ENCODE measurements at regions not wholly inside any gene's neighbourhood (a gene's known extent, or its start where the extent isn't known, plus 50 kb on each side); places are given as distances from the start of the nearest gene placed in this dataset.

DNA sequence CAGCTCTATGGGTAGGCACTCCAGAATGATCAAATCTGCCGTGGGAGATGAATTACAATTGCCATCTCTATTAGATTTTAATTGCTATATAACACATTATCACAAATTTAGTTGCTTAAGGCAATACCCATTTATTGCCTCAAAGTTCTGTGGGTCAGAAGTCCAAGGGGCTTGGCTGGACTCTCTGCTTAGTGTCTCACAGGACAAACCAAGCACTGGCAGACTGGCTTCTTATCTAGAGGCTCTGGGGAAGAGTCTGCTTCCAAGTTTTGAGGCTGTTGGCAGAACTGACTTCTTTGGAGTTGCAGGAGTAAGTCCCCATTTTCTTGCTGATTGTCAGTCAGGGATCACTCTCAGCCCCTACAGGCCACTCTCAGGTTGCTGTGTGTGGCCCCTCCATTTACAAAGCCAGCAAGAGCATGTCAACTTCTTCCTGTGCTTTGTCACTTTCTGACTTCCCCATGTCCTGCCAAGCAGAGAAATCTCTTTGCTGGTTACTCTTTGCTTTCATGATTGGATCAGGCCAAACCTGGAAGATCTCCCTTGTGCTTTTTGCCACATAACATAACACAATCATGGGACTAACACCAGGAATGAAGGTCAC, 93.5 kb upstream of the PRICKLE2 start:
- no peak for DNase-seq (ENCODE audit: low read depth in 2 of 3, low spot score in 1 of 3)

DNA sequence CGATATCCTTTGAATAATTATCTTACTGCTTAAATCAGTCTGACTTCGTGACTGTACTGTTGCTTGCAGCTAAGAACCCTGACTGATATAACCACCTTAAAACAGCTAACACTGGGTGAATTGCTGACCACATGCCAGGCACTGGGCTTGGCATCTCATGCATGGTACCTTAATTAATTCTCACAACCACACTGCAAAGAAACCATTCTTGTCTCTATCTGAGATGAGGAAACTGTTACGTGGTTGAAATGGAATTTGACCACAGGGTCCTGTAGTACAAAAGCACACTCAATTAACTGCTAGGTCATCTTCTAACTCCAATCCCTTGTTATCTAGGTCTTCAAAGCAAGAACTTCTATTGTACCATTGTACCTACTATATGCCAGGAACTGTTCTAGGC, 92.7 kb upstream of the PRICKLE2 start:
- no peak for DNase-seq (ENCODE audit: low read depth in 2 of 3, low spot score in 1 of 3)

GRCh38 chr3:64316971-64317370, 91.7 kb upstream of the PRICKLE2 start:
- DNase-seq (ENCODE audit: low read depth in 2 of 3, low spot score in 1 of 3): no peak

DNA sequence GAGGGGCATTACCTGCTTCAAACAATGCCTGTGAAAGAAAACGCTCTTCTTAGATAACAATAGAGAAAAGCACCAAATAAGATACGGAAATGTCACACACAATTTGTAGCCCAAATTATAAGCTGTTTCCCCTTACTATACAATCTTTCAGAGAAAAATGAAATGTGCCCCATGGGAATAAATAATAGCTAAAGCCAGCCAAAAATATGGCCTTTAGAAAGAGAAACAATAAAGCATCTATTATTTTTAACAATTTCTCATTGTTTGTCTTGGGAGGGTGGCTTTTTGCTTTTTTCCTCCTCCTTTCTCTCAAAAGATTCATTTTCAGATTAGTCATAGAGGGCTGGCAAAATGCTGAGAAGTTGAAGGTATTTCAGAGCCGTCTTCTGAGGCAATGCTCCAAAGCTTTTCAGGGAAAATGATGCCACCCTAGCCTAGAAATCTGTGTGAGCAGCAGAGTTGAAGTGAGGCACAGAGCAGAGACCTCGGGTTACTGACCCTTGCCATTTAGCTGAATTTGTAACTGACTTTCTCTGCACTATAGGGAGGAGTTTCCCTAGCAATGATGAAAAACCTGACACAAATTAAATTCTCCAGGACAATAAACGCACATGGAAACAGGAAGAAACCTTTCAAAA, 86.3 kb upstream of the PRICKLE2 start:
- DNase-seq (ENCODE audit: low read depth in 2 of 3, low spot score in 1 of 3): no peak

GRCh38 chr3:64308931-64309330, 83.7 kb upstream of the PRICKLE2 start:
- DNase-seq (ENCODE audit: low read depth in 2 of 3, low spot score in 1 of 3): no peak

- DNase-seq (ENCODE audit: low read depth in 2 of 3, low spot score in 1 of 3): no peak
These were observed 81.5 kb upstream of the PRICKLE2 start for GRCh38 chr3:64306745-64307144.

DNA sequence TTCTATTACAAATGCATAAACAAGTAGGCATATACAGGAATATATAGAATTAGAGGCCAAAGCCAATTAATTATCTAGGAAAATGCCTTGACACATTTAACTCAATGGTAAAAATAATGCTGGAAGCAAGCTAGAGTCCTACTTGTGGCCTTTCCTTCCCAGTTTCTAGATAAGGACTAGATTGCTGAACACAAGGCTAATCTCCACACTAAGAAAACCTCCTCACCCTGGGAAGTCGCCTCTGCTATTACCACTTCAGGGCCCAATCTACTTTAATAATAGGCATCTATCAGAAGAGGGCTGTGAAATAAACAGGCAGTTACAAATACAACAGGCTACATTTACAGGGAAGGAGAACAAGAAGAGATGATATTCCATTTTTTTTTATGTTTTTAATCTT, 80.5 kb upstream of the PRICKLE2 start:
- DNase-seq (ENCODE audit: low read depth in 2 of 3, low spot score in 1 of 3): no peak

- no peak for DNase-seq (ENCODE audit: low read depth in 2 of 3, low spot score in 1 of 3)
These were observed 79.7 kb upstream of the PRICKLE2 start for GRCh38 chr3:64304828-64305410.

DNA sequence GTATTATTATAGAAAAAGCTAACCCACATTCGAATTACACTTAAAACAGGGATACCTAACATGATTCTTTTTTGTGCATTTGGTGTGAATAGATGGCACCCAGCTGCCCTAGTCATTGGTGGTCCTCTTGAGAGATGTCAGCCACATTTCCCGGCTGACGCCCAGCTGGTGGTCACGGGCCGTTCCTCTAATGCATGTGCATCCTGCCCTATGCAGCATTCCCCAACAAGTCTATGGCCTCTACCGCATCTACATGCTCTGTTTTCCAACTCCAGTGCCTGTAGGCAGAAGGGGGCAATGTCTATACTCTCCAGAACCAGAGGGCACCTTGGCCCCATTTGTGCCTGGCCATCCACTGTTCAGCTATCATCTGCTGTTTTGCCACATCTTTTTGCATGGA, 78.6 kb upstream of the PRICKLE2 start:
- no peak for DNase-seq (ENCODE audit: low read depth in 2 of 3, low spot score in 1 of 3)

- no peak for DNase-seq (ENCODE audit: low read depth in 2 of 3, low spot score in 1 of 3)
These were observed 78.1 kb upstream of the PRICKLE2 start for GRCh38 chr3:64303401-64303800.

DNA sequence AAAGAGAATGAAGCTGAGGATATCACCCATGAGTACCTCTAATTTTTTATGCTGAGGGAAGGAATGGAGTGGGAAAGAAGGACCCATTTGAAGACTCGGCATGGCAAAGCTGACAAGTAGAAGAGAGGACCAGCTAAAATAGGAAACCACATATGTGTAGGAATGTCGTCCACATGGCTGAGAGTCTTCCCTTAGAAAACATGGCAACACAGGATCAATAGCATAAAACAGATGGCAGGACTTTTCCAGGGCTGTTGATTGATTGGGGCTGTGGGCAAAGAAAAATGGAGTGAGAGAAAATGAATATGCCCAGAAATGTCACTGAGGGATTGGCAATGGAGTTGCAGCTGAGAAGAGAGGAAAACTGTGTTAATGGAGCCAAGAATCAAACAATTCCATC, 76.2 kb upstream of the PRICKLE2 start:
- DNase-seq (ENCODE audit: low read depth in 2 of 3, low spot score in 1 of 3): no peak

- no peak for DNase-seq (ENCODE audit: low read depth in 2 of 3, low spot score in 1 of 3)
These were observed 75.6 kb upstream of the PRICKLE2 start for GRCh38 chr3:64300790-64301423.

DNA sequence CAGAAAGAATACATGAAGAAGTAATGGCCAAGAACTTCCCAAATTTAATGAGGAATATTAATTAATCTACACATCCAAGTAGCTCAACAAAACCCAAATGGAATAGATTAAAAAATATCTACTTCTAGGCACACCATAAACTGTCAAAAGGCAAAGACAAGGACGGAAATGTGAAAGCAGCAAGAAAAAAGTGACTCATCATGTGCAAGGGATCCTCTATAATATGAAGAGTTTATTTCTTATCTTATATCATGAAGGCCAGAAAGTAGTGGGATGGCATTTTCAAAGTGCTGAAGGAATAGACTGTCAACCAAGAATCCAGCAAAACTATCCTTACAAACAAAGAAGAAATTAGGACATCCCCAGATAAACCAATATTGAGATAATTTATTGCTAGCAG, 73.9 kb upstream of the PRICKLE2 start:
- DNase-seq (ENCODE audit: low read depth in 2 of 3, low spot score in 1 of 3): no peak

GRCh38 chr3:64297563-64297962, 72.3 kb upstream of the PRICKLE2 start:
- DNase-seq (ENCODE audit: low read depth in 2 of 3, low spot score in 1 of 3): no peak

GRCh38 chr3:64295594-64295993, 70.3 kb upstream of the PRICKLE2 start:
- DNase-seq (ENCODE audit: low read depth in 2 of 3, low spot score in 1 of 3): no peak

DNA sequence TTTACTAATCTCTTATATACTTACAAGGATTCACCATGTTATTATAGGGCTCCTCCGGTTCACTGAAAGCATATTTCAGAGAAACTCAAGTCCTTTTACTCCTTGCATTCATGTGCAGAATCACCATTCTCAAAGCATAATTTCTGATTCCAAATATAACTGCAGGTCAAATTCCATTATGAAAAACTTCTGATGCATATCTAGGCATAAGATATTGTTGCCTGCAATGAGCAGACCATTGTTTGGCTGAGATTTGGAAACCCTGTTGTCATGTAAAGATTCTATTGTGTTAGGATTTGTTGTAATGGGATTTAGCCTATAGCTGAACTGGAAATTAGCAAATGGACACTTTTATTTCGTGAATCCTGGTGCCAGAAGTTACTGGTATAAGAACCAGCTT, 69.5 kb upstream of the PRICKLE2 start:
- DNase-seq (ENCODE audit: low read depth in 2 of 3, low spot score in 1 of 3): no peak

GRCh38 chr3:64293121-64293520, 67.9 kb upstream of the PRICKLE2 start:
- DNase-seq (ENCODE audit: low read depth in 2 of 3, low spot score in 1 of 3): no peak

DNA sequence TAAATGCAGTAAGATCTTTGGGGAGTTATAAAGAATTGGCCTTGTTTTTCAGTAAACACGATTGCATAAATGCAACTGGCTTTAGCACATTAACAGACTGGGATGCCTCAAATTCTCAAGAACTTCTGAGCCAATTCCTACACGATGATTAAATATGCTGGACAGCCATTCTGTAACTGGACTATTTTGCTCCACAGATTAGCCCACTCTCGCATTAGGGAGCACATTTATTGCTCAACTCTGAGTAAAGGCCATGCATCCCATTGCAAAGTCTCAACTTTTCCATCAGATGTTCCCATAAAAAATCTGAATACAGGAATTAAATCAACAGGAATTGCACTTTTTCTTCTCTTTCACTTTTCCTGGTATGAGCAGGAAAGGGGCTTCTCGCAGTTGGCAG, 66.7 kb upstream of the PRICKLE2 start:
- DNase-seq (ENCODE audit: low read depth in 2 of 3, low spot score in 1 of 3): no peak

- DNase-seq (ENCODE audit: low read depth in 2 of 3, low spot score in 1 of 3): no peak
These were observed 66.1 kb upstream of the PRICKLE2 start for GRCh38 chr3:64291345-64291744.

DNA sequence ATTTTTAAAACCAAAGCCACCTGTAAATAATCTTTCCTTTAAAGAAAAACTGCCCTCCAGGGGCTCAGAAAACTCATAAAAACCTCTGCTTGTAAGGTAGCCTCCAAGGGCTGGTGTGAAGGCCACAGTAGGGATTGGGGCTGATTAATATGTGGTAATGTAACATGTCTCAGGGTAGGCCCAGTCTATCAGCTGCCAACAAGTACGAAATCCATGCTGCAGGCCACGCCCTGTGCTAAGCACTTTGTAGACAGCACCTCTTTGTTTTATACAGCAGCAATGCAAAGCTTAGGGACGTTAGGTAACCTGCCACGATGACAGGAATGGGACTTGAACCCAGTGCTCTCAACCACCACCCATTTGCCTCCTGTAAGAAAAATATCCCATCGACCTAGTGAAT, 65.6 kb upstream of the PRICKLE2 start:
- no peak for DNase-seq (ENCODE audit: low read depth in 2 of 3, low spot score in 1 of 3)

DNA sequence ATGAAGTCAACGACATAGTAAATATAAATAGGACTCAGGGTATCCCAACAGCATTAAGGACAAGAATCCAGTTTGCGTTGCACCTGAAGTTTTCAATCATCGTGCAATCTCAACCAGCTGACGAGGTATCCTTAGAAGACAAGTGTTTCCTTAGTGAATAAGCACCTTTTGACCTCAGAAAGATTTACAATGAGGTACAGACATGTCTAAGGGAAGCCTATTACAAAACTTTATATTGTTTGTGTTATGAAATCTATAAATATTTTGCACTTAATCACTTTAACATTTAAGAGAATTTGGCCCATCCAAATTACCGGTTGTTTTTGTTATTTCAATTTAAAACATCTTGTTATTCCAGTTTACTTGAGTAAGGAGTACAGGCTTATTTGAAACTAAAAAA, 64.9 kb upstream of the PRICKLE2 start:
- DNase-seq (ENCODE audit: low read depth in 2 of 3, low spot score in 1 of 3): no peak

DNA sequence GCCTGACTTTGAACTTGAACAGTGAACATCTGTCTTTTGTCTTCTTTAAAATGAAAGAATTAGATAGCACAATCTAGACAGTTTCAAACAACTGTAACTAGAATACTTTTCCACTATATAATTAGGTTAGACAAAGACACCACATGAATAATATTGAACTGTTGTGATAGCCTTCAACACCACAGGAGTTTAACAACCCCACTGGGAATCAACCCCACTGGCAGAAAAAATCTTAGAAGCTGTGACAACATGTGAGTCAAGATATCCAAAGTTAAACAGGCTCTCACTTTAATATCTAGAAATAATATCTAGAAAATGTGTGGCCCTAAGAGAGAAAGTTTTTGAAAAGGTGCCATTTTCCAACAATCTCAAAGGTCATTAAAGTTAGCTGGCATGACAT, 64.4 kb upstream of the PRICKLE2 start:
- DNase-seq (ENCODE audit: low read depth in 2 of 3, low spot score in 1 of 3): no peak

- no peak for DNase-seq (ENCODE audit: low read depth in 2 of 3, low spot score in 1 of 3)
These were observed 53.4 kb upstream of the PRICKLE2 start for GRCh38 chr3:64278625-64279024.
